OCI-LY7 (cell line): ENCODE measurements at regions not wholly inside any gene's neighbourhood (a gene's known extent, or its start where the extent isn't known, plus 50 kb on each side); places are given as distances from the start of the nearest gene placed in this dataset.

Experiments used
- CTCF ChIP-seq: fragments of 200-600 bp; sonication (generic); conservative IDR thresholded peaks from 2 replicates; pipeline ENCODE4 v1.5.1; 2014; ENCODE audit warnings: mild to moderate bottlenecking, antibody characterized with exemption, low read length, moderate library complexity, mixed read lengths
- EZH2phosphoT487 ChIP-seq: fragments of 200-600 bp; sonication (generic); IDR thresholded peaks from 2 replicates; pipeline ENCODE4 v1.6.1; 2018; ENCODE audit warnings: low read depth, borderline replicate concordance, mild to moderate bottlenecking, mixed run types, antibody characterized with exemption, low read length, moderate library complexity, mixed read lengths

- TF ChIP-seq CTCF (no peak), EZH2phosphoT487 (no peak)
These were observed 413.1 kb downstream of the NKX6-1 start for GRCh38 chr4:84085986-84086385.
